ENCODE measurements at regions not wholly inside any gene's neighbourhood (a gene's known extent, or its start where the extent isn't known, plus 50 kb on each side); places are given as distances from the start of the nearest gene placed in this dataset.

DNA sequence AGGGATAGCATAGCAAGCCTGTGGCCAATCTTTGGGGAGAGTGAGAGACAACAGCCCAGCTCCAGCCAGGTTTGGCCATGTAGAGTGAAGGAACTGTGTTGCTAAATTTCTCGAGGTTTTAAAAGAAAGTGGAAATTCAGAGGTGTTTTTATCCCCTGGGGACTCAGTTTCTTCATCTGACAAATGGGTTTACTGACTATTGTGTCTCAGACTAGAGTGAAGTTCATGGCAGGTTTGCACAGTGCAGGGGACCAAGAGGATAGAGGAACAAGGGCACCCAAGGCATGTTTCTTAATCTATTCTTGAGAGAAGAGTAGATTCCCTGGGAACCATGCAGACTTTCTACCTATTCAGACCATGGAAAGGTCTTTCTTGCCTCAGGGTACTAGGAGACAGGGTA lies 555.8 kb upstream of the C16orf82 start:
- no peak for TF ChIP-seq EZH2phosphoT487 (IDR thresholded peaks at IDR 0.05; ENCODE audit: borderline replicate concordance, low read length)
- TF ChIP-seq, protein P1, sequence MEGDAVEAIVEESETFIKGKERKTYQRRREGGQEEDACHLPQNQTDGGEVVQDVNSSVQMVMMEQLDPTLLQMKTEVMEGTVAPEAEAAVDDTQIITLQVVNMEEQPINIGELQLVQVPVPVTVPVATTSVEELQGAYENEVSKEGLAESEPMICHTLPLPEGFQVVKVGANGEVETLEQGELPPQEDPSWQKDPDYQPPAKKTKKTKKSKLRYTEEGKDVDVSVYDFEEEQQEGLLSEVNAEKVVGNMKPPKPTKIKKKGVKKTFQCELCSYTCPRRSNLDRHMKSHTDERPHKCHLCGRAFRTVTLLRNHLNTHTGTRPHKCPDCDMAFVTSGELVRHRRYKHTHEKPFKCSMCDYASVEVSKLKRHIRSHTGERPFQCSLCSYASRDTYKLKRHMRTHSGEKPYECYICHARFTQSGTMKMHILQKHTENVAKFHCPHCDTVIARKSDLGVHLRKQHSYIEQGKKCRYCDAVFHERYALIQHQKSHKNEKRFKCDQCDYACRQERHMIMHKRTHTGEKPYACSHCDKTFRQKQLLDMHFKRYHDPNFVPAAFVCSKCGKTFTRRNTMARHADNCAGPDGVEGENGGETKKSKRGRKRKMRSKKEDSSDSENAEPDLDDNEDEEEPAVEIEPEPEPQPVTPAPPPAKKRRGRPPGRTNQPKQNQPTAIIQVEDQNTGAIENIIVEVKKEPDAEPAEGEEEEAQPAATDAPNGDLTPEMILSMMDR (IDR thresholded peaks at IDR 0.05; ENCODE audit: low read depth, low read length, poor library complexity, severe bottlenecking) = no peak
- H4K20me1 ChIP-seq (ENCODE audit: control insufficient read depth, insufficient read depth, low read depth, low read length) = no peaks in the 10 kb centered on the region
- no peaks in the 10 kb centered on the region for H3K36me3 ChIP-seq (ENCODE audit: control insufficient read depth, low read length)
- H3K4me3 ChIP-seq (ENCODE audit: low read length) = no peak overlapping the region
- no peak overlapping the region for H3K27ac ChIP-seq (ENCODE audit: low read depth, low read length)
- no peaks in the 10 kb centered on the region for H3K79me2 ChIP-seq (ENCODE audit: control insufficient read depth, low read length)
- H3K27me3 ChIP-seq (ENCODE audit: control insufficient read depth, low read length) = no peaks in the 10 kb centered on the region
- H3K4me2 ChIP-seq (ENCODE audit: low read length) = no peak overlapping the region
- no peaks in the 10 kb centered on the region for H3K4me1 ChIP-seq (ENCODE audit: control insufficient read depth, low read length)
- no peaks in the 10 kb centered on the region for H3F3A ChIP-seq (ENCODE audit: control insufficient read depth, insufficient read depth)
- H3K9me2 ChIP-seq (replicated peaks; ENCODE audit: control insufficient read depth, low read length) = no peaks in the 10 kb centered on the region
- H3K9me3 ChIP-seq (ENCODE audit: control insufficient read depth, insufficient read depth, low read length) = no peaks in the 10 kb centered on the region

DNA sequence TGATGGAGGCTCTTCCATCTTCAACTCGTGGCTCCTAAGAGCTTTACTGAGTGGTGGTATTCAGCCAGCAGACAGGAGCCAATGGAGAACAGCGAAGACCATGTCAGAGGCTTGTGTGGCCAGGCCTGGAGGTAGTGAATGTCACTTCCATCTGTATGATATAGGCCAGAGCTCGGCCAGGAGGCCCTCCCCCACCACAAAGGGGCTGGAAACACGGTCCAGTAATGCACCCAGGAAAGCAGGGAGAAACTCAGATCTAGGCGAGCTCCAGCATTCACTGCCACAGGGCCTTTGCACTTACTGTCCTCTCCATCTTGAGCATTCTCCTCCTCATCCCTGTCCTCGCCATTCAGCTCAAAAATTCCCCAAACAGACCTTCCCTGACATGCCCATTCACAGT lies 555.3 kb upstream of the C16orf82 start:
- H3F3A ChIP-seq (ENCODE audit: control insufficient read depth, insufficient read depth) = no peaks in the 10 kb centered on the region
- H3K27me3 ChIP-seq (ENCODE audit: control insufficient read depth, low read length) = no peaks in the 10 kb centered on the region
- no peaks in the 10 kb centered on the region for H4K20me1 ChIP-seq (ENCODE audit: control insufficient read depth, insufficient read depth, low read depth, low read length)
- H3K27ac ChIP-seq (ENCODE audit: low read depth, low read length) = no peak overlapping the region
- TF ChIP-seq, protein P1 (IDR thresholded peaks at IDR 0.05; ENCODE audit: low read depth, low read length, poor library complexity, severe bottlenecking) = no peak
- TF ChIP-seq EZH2phosphoT487 (IDR thresholded peaks at IDR 0.05; ENCODE audit: borderline replicate concordance, low read length) = no peak
- H3K9me3 ChIP-seq (ENCODE audit: control insufficient read depth, insufficient read depth, low read length) = no peaks in the 10 kb centered on the region
- H3K4me2 ChIP-seq (ENCODE audit: low read length) = no peak overlapping the region
- H3K79me2 ChIP-seq (ENCODE audit: control insufficient read depth, low read length) = no peaks in the 10 kb centered on the region
- H3K4me3 ChIP-seq (ENCODE audit: low read length) = no peak overlapping the region
- no peaks in the 10 kb centered on the region for H3K9me2 ChIP-seq (replicated peaks; ENCODE audit: control insufficient read depth, low read length)
- no peaks in the 10 kb centered on the region for H3K4me1 ChIP-seq (ENCODE audit: control insufficient read depth, low read length)
- H3K36me3 ChIP-seq (ENCODE audit: control insufficient read depth, low read length) = no peaks in the 10 kb centered on the region

DNA sequence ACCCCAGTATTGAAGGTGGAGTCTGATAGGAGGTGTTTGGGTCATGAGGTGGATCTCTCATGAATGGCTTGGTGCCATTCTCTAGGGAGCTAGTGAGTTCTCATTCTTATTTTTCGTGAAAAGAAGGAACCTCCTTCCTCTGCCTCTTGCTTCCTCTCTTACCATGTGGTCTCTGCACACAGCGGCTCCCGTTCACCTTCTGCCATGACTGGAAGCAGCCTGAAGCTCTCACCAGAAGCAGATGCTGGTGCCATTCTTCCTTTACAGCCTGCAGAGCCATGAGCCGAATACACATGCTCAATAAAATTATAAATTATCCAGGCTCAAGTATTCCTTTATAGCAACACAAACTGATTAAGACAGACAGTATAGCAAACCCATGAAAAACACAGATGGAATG lies 545.1 kb upstream of the C16orf82 start:
- Histone ChIP-seq H3K79me2 (ENCODE audit: control insufficient read depth, low read length) (no peaks in the 10 kb centered on the region), H3K4me2 (ENCODE audit: low read length) (no peak overlapping the region), H3K9me2 (replicated peaks; ENCODE audit: control insufficient read depth, low read length) (no peaks in the 10 kb centered on the region), H3K36me3 (ENCODE audit: control insufficient read depth, low read length) (no peaks in the 10 kb centered on the region), H3F3A (ENCODE audit: control insufficient read depth, insufficient read depth) (no peaks in the 10 kb centered on the region), H3K9me3 (ENCODE audit: control insufficient read depth, insufficient read depth, low read length) (no peaks in the 10 kb centered on the region), H3K27me3 (ENCODE audit: control insufficient read depth, low read length) (no peaks in the 10 kb centered on the region), H3K4me3 (ENCODE audit: low read length) (no peak overlapping the region), H4K20me1 (ENCODE audit: control insufficient read depth, insufficient read depth, low read depth, low read length) (no peaks in the 10 kb centered on the region), H3K4me1 (ENCODE audit: control insufficient read depth, low read length) (no peaks in the 10 kb centered on the region), H3K27ac (ENCODE audit: low read depth, low read length) (no peak overlapping the region)
- TF ChIP-seq, protein P1 (IDR thresholded peaks at IDR 0.05; ENCODE audit: low read depth, low read length, poor library complexity, severe bottlenecking) = no peak
- no peak for TF ChIP-seq EZH2phosphoT487 (IDR thresholded peaks at IDR 0.05; ENCODE audit: borderline replicate concordance, low read length)

DNA sequence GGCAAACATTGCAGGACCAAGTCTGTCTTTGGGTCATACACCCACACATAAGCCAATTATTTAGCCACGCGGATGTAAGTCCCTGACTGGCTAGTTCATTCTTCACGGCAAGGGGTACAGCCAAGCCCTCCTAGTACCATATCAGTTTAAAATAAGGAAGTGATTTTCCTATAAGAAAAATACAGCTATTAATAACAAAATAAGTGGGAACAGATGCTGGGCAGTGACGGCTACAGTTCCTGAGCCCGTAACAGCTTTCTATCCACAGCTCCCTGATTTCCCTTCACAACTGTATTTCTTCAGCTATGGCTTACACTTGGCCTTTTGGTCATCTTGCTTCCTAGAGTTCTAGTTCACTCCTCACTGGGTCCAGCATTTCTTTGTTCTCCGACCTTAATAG lies 542.4 kb upstream of the C16orf82 start:
- TF ChIP-seq, protein P1 (IDR thresholded peaks at IDR 0.05; ENCODE audit: low read depth, low read length, poor library complexity, severe bottlenecking) = no peak
- TF ChIP-seq EZH2phosphoT487 (IDR thresholded peaks at IDR 0.05; ENCODE audit: borderline replicate concordance, low read length) = no peak
- H3K27ac ChIP-seq (ENCODE audit: low read depth, low read length) = no peak overlapping the region
- H3K79me2 ChIP-seq (ENCODE audit: control insufficient read depth, low read length) = no peaks in the 10 kb centered on the region
- no peaks in the 10 kb centered on the region for H3K36me3 ChIP-seq (ENCODE audit: control insufficient read depth, low read length)
- H3F3A ChIP-seq (ENCODE audit: control insufficient read depth, insufficient read depth) = no peaks in the 10 kb centered on the region
- no peaks in the 10 kb centered on the region for H3K9me3 ChIP-seq (ENCODE audit: control insufficient read depth, insufficient read depth, low read length)
- H4K20me1 ChIP-seq (ENCODE audit: control insufficient read depth, insufficient read depth, low read depth, low read length) = no peaks in the 10 kb centered on the region
- H3K4me3 ChIP-seq (ENCODE audit: low read length) = no peak overlapping the region
- no peaks in the 10 kb centered on the region for H3K4me1 ChIP-seq (ENCODE audit: control insufficient read depth, low read length)
- no peak overlapping the region for H3K4me2 ChIP-seq (ENCODE audit: low read length)
- H3K27me3 ChIP-seq (ENCODE audit: control insufficient read depth, low read length) = no peaks in the 10 kb centered on the region
- H3K9me2 ChIP-seq (replicated peaks; ENCODE audit: control insufficient read depth, low read length) = no peaks in the 10 kb centered on the region
